ENCODE measurements at regions not wholly inside any gene's neighbourhood (a gene's known extent, or its start where the extent isn't known, plus 50 kb on each side); places are given as distances from the start of the nearest gene placed in this dataset.

DNA sequence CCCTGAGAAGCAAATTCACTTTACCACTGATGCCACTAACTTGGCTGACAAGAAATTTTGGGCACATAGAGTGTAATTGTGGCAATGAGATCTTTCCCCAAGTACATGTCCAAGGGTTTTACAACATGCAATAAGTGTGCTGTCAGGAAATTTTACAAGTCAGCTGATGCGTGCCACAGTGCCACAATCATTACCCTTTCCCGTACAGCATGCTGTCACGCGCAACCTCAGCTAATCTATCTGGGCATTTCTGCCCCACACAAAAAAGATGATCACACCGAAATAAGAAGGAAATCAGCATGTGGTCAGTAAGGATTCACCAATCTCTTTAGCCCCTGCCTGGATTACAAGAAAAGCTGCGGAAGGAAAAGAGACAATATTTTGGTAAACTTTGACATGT lies 163.6 kb upstream of the PREP start:
- Mint-ChIP-seq H3K4me3 (no peak overlapping the region), H3K36me3 (ENCODE audit: low read depth) (no peaks in the 10 kb centered on the region)
- peaks cover 0 to 3% of the 10 kb centered on the region in 2 experiments for H3K9me3 ChIP-seq (ENCODE audit: control insufficient read depth in 1 of 2, insufficient read depth in 1 of 2, low read length in 2 of 2)

DNA sequence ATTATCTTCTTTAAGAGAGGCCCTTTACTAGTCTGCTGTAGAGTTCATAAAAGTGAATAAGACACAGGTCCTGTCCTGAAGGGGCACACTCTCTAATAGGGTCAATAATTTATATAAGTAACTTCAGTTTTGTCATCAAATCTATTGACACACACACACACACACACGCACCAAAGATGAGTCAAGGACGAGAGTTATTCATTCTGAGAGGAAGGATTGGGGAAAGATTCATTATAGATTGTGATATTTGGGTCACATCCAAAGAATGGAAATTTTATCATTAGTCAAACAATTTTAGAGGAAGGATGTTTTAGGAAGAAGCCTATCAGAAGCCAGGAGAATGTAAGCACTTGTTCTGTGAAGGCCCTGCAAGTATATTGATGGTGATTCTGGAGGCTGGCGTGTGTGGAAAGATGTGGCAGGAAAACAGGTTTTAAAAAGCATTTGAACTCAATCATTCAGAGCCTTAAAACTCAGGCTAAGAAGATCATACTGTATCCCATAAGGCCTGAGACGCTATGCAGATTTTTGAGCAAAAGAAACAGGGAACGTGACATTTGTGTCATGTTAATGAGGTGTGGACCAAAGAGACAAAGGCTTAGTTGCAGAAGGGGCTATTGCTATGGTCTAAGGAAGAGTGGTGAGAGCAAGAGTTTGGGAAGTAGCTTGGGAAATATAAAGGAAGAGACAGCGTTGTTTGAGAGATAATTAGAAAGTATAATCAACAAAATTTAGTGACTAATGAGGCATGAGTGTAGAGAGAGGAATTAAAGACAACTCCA lies 161.4 kb upstream of the PREP start:
- Histone ChIP-seq H3K27me3 (ENCODE audit: control insufficient read depth in 1 of 2, insufficient read depth in 2 of 2, low read length in 2 of 2) (no peaks in the 10 kb centered on the region), H3K9me3 (ENCODE audit: control insufficient read depth in 1 of 2, insufficient read depth in 1 of 2, low read length in 2 of 2) (peaks cover 0 to 3% of the 10 kb centered on the region in 2 experiments), H3K4me1 (ENCODE audit: insufficient read depth, low read length) (no peaks in the 10 kb centered on the region), H3K27ac (ENCODE audit: low read depth in 1 of 2, low read length in 2 of 2) (no peak overlapping the region), H3K36me3 (ENCODE audit: insufficient read depth, low read length) (no peaks in the 10 kb centered on the region), H3K4me3 (ENCODE audit: low read length) (no peak overlapping the region)
- peaks cover 4% of the 10 kb centered on the region for H3K27me3 Mint-ChIP-seq
- no peaks in the 10 kb centered on the region for H3K9me3 Mint-ChIP-seq
- POLR2A ChIA-PET, result no interaction called here
- intact Hi-C loops (cut with DNase I, micrococcal nuclease), result no loop called here
- H3K36me3 Mint-ChIP-seq (ENCODE audit: low read depth), result no peaks in the 10 kb centered on the region
- no peaks in the 10 kb centered on the region for H3K4me1 Mint-ChIP-seq (ENCODE audit: low read depth)
- DNase-seq (no peak), ATAC-seq (ENCODE audit: poor library complexity) (no peak)
- CTCF ChIA-PET, result no interaction called here
- no peak overlapping the region for H3K27ac Mint-ChIP-seq
- TF ChIP-seq, protein P1, sequence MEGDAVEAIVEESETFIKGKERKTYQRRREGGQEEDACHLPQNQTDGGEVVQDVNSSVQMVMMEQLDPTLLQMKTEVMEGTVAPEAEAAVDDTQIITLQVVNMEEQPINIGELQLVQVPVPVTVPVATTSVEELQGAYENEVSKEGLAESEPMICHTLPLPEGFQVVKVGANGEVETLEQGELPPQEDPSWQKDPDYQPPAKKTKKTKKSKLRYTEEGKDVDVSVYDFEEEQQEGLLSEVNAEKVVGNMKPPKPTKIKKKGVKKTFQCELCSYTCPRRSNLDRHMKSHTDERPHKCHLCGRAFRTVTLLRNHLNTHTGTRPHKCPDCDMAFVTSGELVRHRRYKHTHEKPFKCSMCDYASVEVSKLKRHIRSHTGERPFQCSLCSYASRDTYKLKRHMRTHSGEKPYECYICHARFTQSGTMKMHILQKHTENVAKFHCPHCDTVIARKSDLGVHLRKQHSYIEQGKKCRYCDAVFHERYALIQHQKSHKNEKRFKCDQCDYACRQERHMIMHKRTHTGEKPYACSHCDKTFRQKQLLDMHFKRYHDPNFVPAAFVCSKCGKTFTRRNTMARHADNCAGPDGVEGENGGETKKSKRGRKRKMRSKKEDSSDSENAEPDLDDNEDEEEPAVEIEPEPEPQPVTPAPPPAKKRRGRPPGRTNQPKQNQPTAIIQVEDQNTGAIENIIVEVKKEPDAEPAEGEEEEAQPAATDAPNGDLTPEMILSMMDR (IDR thresholded peaks at IDR 0.05), result no peak
- H3K4me3 Mint-ChIP-seq, result no peak overlapping the region

More for the DNA sequence above, 163.6 kb upstream of the PREP start:
- Mint-ChIP-seq H3K27me3 (peaks cover 14% of the 10 kb centered on the region), H3K27ac (no peak overlapping the region), H3K4me1 (ENCODE audit: low read depth) (no peaks in the 10 kb centered on the region), H3K9me3 (no peaks in the 10 kb centered on the region)
- no peak for DNase-seq
- no peaks in the 10 kb centered on the region for H3K4me1 ChIP-seq (ENCODE audit: insufficient read depth, low read length)
- no peaks in the 10 kb centered on the region for H3K27me3 ChIP-seq (ENCODE audit: control insufficient read depth in 1 of 2, insufficient read depth in 2 of 2, low read length in 2 of 2)
- no peak overlapping the region for H3K27ac ChIP-seq (ENCODE audit: low read depth in 1 of 2, low read length in 2 of 2)
- no peaks in the 10 kb centered on the region for H3K36me3 ChIP-seq (ENCODE audit: insufficient read depth, low read length)
- TF ChIP-seq, protein P1 (IDR thresholded peaks at IDR 0.05), result no peak
- no peak for ATAC-seq (ENCODE audit: poor library complexity)
- ChIA-PET POLR2A (no interaction called here), CTCF (interaction anchor here (1.0 kb wide), 1 partner anchor 16 kb away, joined by 3 read pairs; no protein-coding TSS in a partner anchor)
- intact Hi-C loops (cut with DNase I, micrococcal nuclease), result no loop called here
- H3K4me3 ChIP-seq (ENCODE audit: low read length), result no peak overlapping the region

GRCh38 chr6:105562027-105562426 lies 159.1 kb upstream of the PREP start:
- ATAC-seq (ENCODE audit: poor library complexity), result no peak
- H3K4me3 ChIP-seq (ENCODE audit: low read length), result no peak overlapping the region
- H3K9me3 Mint-ChIP-seq, result no peaks in the 10 kb centered on the region
- H3K4me1 ChIP-seq (ENCODE audit: insufficient read depth, low read length), result no peaks in the 10 kb centered on the region
- ChIA-PET POLR2A (no interaction called here), CTCF (no interaction called here)
- no peak overlapping the region for H3K27ac Mint-ChIP-seq
- H3K27ac ChIP-seq (ENCODE audit: low read depth in 1 of 2, low read length in 2 of 2), result no peak overlapping the region
- no peaks in the 10 kb centered on the region for H3K4me1 Mint-ChIP-seq (ENCODE audit: low read depth)
- H3K36me3 Mint-ChIP-seq (ENCODE audit: low read depth), result no peaks in the 10 kb centered on the region
- TF ChIP-seq, protein P1 (IDR thresholded peaks at IDR 0.05), result no peak
- no peak for DNase-seq
- H3K4me3 Mint-ChIP-seq, result no peak overlapping the region
- peaks cover 8% of the 10 kb centered on the region for H3K27me3 Mint-ChIP-seq
- no peaks in the 10 kb centered on the region for H3K27me3 ChIP-seq (ENCODE audit: control insufficient read depth in 1 of 2, insufficient read depth in 2 of 2, low read length in 2 of 2)
- intact Hi-C loops (cut with DNase I, micrococcal nuclease), result no loop called here
- no peaks in the 10 kb centered on the region for H3K36me3 ChIP-seq (ENCODE audit: insufficient read depth, low read length)
- H3K9me3 ChIP-seq (ENCODE audit: control insufficient read depth in 1 of 2, insufficient read depth in 1 of 2, low read length in 2 of 2), result peaks cover 0 to 3% of the 10 kb centered on the region in 2 experiments
